SK-N-SH treated with all-trans-retinoic acid at 6 μM for 48 hours (cell line): ENCODE measurements at regions not wholly inside any gene's neighbourhood (a gene's known extent, or its start where the extent isn't known, plus 50 kb on each side); places are given as distances from the start of the nearest gene placed in this dataset.

Experiments used
- GLIS3 ChIP-seq: fragments of 250-450 bp; sonication (Bioruptor Pico); IDR thresholded peaks from 2 replicates; pipeline ENCODE4 v1.5.0; 2020; ENCODE audit warnings: mild to moderate bottlenecking, moderate library complexity
- SNAI2 ChIP-seq: fragments of 250-450 bp; sonication (Bioruptor Pico); IDR thresholded peaks from 2 replicates; pipeline ENCODE4 v1.5.0; 2020; ENCODE audit warnings: mild to moderate bottlenecking, moderate library complexity
- ZC3H10 ChIP-seq: fragments of 250-450 bp; sonication (Bioruptor Pico); IDR thresholded peaks from 2 replicates; pipeline ENCODE4 v1.5.1; 2021; ENCODE audit warnings: mild to moderate bottlenecking, moderate library complexity
- TF ChIP-seq, protein P1 (sequence below): fragments of 250-450 bp; sonication (Bioruptor Pico); IDR thresholded peaks from 2 replicates; pipeline ENCODE4 v1.8.0; 2020; ENCODE audit warnings: mild to moderate bottlenecking, moderate library complexity, borderline replicate concordance

DNA sequence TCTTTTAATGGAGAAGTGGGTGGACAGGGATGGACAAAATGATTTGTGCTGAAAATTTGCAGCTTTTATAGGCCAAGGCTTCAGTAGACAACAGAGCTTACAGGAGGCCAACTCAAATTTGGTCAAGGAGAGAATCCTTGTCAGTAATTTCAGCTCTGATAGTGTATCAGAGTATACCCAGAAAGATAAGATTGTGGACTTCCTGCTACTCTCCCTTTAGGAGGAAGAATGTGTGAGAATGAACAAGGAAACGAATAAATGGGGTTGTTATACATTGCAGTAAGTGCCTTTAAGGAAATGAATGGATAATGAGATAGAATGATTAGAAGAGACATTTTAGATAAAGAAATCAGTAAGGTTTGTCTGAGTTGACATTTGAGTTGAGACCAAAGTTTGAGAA is 519.9 kb downstream of the UTRN start:
- TF ChIP-seq SNAI2 (CRISPR knock-in tag) (no peak), GLIS3 (CRISPR knock-in tag) (no peak), ZC3H10 (CRISPR knock-in tag) (no peak)
- TF ChIP-seq, protein P1, sequence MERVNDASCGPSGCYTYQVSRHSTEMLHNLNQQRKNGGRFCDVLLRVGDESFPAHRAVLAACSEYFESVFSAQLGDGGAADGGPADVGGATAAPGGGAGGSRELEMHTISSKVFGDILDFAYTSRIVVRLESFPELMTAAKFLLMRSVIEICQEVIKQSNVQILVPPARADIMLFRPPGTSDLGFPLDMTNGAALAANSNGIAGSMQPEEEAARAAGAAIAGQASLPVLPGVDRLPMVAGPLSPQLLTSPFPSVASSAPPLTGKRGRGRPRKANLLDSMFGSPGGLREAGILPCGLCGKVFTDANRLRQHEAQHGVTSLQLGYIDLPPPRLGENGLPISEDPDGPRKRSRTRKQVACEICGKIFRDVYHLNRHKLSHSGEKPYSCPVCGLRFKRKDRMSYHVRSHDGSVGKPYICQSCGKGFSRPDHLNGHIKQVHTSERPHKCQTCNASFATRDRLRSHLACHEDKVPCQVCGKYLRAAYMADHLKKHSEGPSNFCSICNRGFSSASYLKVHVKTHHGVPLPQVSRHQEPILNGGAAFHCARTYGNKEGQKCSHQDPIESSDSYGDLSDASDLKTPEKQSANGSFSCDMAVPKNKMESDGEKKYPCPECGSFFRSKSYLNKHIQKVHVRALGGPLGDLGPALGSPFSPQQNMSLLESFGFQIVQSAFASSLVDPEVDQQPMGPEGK (CRISPR knock-in tag), result no peak
